Vagina (tissue), 2 donors: ENCODE measurements at regions not wholly inside any gene's neighbourhood (a gene's known extent, or its start where the extent isn't known, plus 50 kb on each side); places are given as distances from the start of the nearest gene placed in this dataset.

Experiments
- CTCF ChIP-seq, 3 experiments: fragments of 450-650 bp in 2 of 3; fragments of 200-600 bp in 1 of 3; sonication (generic) in 1 of 3; IDR thresholded peaks; one replicate each; pipeline ENCODE4 v1.5.1; 2017 to 2019; ENCODE audit warnings: antibody characterized with exemption in 3 of 3, mild to moderate bottlenecking in 2 of 3, moderate library complexity in 2 of 3
- POLR2A ChIP-seq, 2 donors: fragments of 450-650 bp; IDR thresholded peaks; one replicate each; pipeline ENCODE4 v1.6.1; 2017; ENCODE audit warnings: antibody characterized with exemption in 2 of 2, mild to moderate bottlenecking in 2 of 2, moderate library complexity in 2 of 2
- POLR2AphosphoS5 ChIP-seq, 2 donors: sonication (generic); formaldehyde crosslinking; IDR thresholded peaks; one replicate each; pipeline ENCODE4 v1.9.0; 2017; ENCODE audit warnings: antibody characterized with exemption in 2 of 2, mild to moderate bottlenecking in 2 of 2, low read depth in 1 of 2; ENCODE audit not compliant: insufficient read depth in 1 of 2

- TF ChIP-seq POLR2A (IDR thresholded peaks at IDR 0.05) (no peak), CTCF (IDR thresholded peaks at IDR 0.05) (no peak), POLR2AphosphoS5 (IDR thresholded peaks at IDR 0.05; ENCODE audit: insufficient read depth in 1 of 2, low read depth in 1 of 2) (no peak)
Measured at GRCh38 chr6:169362501-169363121, 109.0 kb upstream of the THBS2 start.
